AG04449 (cell line): ENCODE measurements at regions not wholly inside any gene's neighbourhood (a gene's known extent, or its start where the extent isn't known, plus 50 kb on each side); places are given as distances from the start of the nearest gene placed in this dataset.

Experiments used
- CTCF ChIA-PET: fragments of 350-600 bp; formaldehyde crosslinking; extraction: SDS; loops from one replicate; lab custom pipeline; 2021; ENCODE audit warnings: antibody characterized with exemption; lab: Yijun Ruan, JAX
- POLR2A ChIA-PET: fragments of 400-600, 350-600 bp; formaldehyde crosslinking; extraction: SDS; loops from one replicate; lab custom pipeline; 2020; ENCODE audit warnings: antibody characterized with exemption, inconsistent platforms; lab: Yijun Ruan, JAX
- DNase-seq: peaks from one replicate; pipeline ENCODE4 v3.0.0-alpha.2; 2010; ENCODE audit warnings: low read depth, low spot score
- H3K4me3 ChIP-seq: 2 replicates; pipeline ENCODE4 v1.5.1; 2011; ENCODE audit warnings: low read depth, mild to moderate bottlenecking, control low read depth, low read length
- TF ChIP-seq, protein P1 (sequence below): IDR thresholded peaks from one replicate; pipeline ENCODE4 v1.5.1; 2011; ENCODE audit warnings: mild to moderate bottlenecking, moderate library complexity, low read length, control low read depth, inconsistent platforms; ENCODE audit not compliant: insufficient read depth; ENCODE audit errors: missing control alignments

- ChIA-PET CTCF (no interaction called here), POLR2A (no interaction called here)
- DNase-seq: no peak
- no peak overlapping the region for H3K4me3 ChIP-seq
- TF ChIP-seq, protein P1, sequence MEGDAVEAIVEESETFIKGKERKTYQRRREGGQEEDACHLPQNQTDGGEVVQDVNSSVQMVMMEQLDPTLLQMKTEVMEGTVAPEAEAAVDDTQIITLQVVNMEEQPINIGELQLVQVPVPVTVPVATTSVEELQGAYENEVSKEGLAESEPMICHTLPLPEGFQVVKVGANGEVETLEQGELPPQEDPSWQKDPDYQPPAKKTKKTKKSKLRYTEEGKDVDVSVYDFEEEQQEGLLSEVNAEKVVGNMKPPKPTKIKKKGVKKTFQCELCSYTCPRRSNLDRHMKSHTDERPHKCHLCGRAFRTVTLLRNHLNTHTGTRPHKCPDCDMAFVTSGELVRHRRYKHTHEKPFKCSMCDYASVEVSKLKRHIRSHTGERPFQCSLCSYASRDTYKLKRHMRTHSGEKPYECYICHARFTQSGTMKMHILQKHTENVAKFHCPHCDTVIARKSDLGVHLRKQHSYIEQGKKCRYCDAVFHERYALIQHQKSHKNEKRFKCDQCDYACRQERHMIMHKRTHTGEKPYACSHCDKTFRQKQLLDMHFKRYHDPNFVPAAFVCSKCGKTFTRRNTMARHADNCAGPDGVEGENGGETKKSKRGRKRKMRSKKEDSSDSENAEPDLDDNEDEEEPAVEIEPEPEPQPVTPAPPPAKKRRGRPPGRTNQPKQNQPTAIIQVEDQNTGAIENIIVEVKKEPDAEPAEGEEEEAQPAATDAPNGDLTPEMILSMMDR: no peak
These were observed 370.9 kb upstream of the SEMA3A start for GRCh38 chr7:84565345-84566074.

DNA sequence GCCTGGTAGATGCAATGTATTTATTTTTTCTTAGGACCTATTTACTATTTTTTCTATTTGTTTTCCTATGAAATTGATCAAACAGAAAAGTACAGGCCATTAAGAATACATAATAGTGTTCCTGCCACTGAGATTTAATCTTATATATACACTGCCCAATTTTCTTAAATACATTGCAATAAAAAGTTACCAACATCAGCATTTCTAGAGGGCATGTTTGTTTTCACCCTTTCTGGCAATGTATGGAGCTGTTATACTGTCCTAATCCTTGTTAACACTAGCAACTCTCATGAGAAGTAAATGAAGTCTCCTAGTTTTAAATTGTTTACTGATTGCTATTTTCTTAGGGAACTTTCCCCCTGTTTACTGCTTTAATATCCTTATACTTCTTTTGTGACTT is 359.1 kb upstream of the SEMA3A start:
- no peak for DNase-seq
- no peak overlapping the region for H3K4me3 ChIP-seq
- ChIA-PET POLR2A (no interaction called here), CTCF (no interaction called here)
- TF ChIP-seq, protein P1: no peak

DNA sequence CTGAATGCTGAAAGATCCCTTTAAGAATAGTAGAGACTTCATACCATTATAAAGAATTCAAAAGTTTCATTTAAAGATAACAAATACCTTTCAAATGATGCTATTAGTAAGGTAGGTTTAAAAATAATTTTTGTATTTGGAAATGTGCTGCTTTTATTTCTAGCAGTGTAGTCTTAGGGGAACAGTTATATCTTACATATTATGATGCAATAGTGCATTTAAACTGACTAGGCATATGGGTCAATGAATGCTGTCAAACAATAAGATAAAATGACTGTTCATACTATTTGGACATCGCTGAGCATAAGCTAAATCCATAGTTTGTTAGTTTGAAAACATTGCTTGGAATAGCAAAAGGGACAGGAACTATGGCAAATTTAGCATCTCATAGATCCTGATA is 354.8 kb upstream of the SEMA3A start:
- no peak for DNase-seq
- ChIA-PET CTCF (interaction anchor here (1.0 kb wide), 1 partner anchor 478 kb away, joined by 3 read pairs; no protein-coding TSS in a partner anchor), POLR2A (no interaction called here)
- no peak overlapping the region for H3K4me3 ChIP-seq
- TF ChIP-seq, protein P1: no peak

DNA sequence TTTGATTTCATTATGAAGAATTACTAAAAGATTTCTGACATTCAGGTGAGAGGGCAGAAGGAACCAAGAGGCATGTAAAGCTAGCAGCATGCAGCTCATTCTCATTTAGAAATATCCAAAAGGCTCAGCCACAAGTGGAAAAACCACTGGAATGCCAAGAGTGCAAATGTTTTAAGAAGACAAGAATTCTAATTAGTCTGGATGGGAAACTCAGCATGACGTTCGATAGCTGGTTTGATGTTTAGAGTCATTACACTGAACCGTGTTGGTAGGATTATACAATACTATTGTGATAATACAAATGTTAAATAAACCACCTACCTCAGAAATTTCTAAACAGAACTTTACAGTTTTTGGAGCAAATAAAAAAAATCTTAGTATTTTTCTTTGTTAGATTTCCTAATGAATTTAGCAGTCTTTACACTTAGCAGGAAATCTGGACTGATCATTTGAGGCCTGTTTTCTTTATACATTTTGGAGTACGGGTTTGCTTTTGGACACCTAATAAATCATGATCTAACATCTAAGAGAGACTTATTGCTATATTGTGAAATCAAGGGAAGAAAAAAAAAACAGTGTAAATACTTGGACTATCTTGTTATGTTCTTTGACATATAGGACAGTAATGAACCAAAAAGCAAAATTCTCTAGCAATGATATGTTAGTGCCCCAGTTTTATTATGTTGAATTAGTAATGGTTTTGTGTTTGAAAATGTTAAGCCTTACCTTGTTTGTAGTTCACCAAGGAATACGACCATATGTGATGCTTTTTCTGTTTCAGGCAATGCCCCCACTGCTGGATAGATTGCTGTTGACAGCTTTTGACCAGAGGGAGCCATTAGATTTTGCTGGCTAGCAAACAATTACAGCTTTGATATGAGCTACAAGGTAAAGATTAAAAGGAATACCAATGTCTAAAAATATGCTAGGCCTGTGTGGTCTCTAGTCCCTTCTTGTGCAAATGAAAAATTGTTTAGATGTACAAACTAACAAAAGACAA is 354.1 kb upstream of the SEMA3A start:
- no peak overlapping the region for H3K4me3 ChIP-seq
- ChIA-PET CTCF (interaction anchor here (0.9 to 1.1 kb wide), 2 partner anchors 13 to 476 kb away, joined by 3 read pairs; no protein-coding TSS in a partner anchor), POLR2A (no interaction called here)
- peak; percentile 84 for DNase-seq
- TF ChIP-seq, protein P1: no peak

DNA sequence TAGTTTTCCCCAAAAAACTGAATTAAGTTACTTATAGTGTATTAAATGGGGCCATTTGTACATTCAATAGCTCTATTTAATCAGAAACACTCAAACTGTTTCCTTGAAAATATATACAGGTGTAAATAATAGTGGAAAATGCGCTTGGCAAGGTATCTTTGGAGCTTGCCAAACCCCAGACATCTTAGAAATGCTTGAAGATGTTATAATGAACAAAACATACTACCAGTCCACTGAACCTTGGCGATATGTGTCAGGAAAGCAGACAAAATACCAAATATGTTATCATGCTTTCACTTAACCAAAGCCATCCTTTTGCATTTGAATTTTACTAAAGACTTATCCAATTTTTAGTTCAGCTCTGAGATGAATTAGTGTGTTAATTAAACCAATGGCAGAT is 352.7 kb upstream of the SEMA3A start:
- ChIA-PET POLR2A (no interaction called here), CTCF (interaction anchor here (0.6 kb wide), 1 partner anchor 67 kb away, joined by 3 read pairs; no protein-coding TSS in a partner anchor)
- no peak overlapping the region for H3K4me3 ChIP-seq
- DNase-seq: no peak
- TF ChIP-seq, protein P1: no peak
